ES-I3 (cell line): ENCODE measurements at regions not wholly inside any gene's neighbourhood (a gene's known extent, or its start where the extent isn't known, plus 50 kb on each side); places are given as distances from the start of the nearest gene placed in this dataset.

Source experiments
- H3K36me3 ChIP-seq: 2 replicates; pipeline ENCODE4 v1.6.1; 2013; ENCODE audit warnings: mild to moderate bottlenecking, low read length, control low read depth, moderate library complexity; ENCODE audit not compliant: insufficient read depth
- H3K4me1 ChIP-seq: 2 replicates; pipeline ENCODE4 v1.6.1; 2013; ENCODE audit warnings: mild to moderate bottlenecking, control low read depth, low read length; ENCODE audit not compliant: insufficient read depth
- H3K9ac ChIP-seq: 2 replicates; pipeline ENCODE4 v1.6.1; 2013; ENCODE audit warnings: low read depth, mild to moderate bottlenecking, low read length, moderate library complexity
- H3K9me3 ChIP-seq: 2 replicates; pipeline ENCODE4 v1.6.1; 2013; ENCODE audit warnings: mild to moderate bottlenecking, low read length, moderate library complexity; ENCODE audit not compliant: control insufficient read depth, insufficient read depth

DNA sequence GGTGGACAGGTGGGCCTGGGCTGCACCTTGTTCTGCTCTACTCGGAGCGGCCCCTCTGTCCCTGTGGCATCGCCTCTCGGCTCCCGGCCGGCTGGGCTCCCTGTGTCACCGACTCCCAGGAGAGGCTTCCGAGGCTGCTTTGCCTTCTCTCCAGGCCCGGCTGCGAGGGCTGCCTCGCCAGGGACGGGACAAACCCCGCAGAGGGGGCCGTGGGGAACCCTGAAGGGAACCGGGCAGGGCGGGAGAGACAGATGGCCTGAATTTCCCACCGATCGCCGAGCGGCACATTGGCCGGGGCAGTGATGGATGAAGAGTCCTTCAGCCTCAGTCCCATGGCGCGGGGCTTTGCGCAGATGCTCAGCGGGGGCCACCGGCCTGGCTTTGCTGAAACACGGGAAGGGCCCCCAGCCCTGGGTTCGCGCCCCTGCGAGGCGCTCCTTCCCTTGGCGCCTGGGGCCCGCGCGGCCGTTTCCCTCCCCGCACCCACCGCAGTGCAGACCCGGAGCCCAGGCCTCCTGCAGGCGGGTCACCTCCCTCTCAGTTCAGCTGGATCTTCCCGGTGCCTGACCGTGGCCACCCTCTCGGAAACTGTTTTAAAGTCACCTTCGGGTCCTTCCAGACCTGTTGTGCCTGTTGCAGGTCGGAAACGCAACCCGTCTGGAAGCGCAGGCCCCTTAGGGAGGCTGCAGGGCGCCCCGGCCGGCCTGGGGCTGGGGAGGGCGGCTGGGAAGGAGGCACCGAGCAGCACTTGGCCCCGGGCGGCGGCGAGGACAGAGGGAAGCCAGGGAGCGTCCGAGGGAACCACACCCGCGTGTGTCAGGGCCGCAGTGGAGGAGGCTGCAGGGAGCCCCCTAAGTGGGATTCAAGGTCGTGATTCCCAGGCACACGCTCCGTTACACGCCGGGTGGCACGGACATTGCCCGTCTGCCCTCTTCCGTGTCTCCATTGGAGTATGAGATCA lies 341.9 kb upstream of the SALL3 start:
- no peaks in the 10 kb centered on the region for H3K4me1 ChIP-seq
- H3K9ac ChIP-seq = no peak overlapping the region
- H3K36me3 ChIP-seq = no peaks in the 10 kb centered on the region
- H3K9me3 ChIP-seq = no peaks in the 10 kb centered on the region

DNA sequence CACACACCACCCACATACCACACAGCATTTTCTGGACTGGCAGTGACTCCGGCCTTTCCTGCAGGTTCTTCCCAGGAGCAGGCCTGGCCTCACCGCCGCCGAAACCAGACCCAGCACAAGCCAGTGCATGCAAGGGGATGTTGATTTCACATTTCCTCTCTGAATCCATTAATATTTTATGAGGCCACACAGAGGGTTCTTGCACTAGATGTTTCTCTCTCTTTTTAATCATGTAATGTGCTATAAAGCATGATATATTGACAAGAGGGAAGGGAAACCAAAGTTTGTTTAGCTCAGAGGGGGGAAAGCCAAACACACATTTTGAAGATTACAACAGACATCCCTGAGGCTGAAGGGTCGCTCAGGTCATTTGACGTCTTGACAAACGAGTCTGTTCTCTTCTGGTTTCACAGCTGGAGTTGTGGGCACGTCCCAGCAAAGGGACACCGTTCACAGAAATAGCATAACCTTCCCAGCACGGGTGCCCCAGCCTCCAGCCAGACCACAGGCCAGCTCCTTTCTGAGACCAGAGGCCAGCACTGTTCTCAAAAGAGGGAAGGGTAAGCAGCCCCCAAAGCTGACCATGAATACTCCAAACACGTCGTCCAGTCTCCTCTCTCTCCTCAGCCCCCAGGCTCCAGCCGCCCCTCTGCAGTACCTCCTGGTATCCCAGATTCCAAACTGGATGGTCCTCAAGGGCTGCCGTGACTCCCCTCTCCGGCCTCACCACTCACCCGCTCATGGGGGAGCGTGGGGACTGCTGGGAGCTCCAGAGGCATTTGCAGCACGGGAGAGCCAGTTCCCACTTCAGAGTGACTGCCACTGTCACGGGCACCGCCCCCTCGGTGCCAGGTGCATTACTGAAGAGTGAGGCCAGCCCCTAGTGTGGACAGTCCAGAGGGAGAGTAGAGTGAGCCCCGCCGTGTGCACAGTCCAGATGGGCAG lies 340.3 kb upstream of the SALL3 start:
- Histone ChIP-seq H3K9ac (no peak overlapping the region), H3K36me3 (no peaks in the 10 kb centered on the region), H3K9me3 (no peaks in the 10 kb centered on the region), H3K4me1 (no peaks in the 10 kb centered on the region)

DNA sequence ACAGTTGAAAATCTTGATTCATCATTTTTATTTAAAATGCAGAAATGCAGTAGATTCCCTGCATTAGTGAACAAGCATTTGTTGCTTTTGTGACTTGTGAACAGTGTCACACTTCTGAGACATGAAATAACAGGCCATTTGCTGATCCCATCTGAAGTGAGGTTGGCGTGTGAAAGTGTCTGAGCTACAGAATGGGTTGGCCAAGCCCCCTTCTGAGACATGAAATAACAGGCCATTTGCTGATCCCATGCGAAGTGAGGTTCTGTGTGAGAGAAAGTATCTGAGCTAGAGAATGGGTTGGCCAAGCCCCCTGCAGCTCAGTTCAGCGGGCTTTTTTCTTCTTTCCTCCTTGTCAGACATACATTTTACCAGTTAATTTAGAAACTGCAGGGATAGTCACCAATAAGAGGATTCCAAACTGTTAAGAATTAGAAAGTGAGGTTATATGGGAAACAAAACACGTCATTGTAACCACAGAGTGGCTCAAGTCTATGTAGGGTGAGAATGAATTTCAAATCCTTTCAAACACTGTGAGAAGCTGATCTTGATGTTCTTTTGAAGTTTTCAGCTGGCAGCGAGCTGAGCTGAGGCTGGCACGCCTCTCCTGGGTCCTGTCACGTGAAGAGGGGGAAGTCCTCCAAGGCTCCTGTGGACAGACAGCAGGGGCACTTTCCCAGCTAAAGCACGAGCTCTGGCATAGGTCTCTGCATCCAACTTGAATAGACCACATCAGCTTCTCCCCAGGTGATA lies 339.2 kb upstream of the SALL3 start:
- H3K4me1 ChIP-seq = no peaks in the 10 kb centered on the region
- no peaks in the 10 kb centered on the region for H3K9me3 ChIP-seq
- H3K9ac ChIP-seq = no peak overlapping the region
- H3K36me3 ChIP-seq = no peaks in the 10 kb centered on the region

- Histone ChIP-seq H3K9ac (no peak overlapping the region), H3K4me1 (no peaks in the 10 kb centered on the region), H3K9me3 (no peaks in the 10 kb centered on the region), H3K36me3 (no peaks in the 10 kb centered on the region)
These were observed 337.9 kb upstream of the SALL3 start for GRCh38 chr18:78641689-78642231.

GRCh38 chr18:78642296-78642951 lies 337.2 kb upstream of the SALL3 start:
- no peaks in the 10 kb centered on the region for H3K9me3 ChIP-seq
- no peaks in the 10 kb centered on the region for H3K36me3 ChIP-seq
- no peak overlapping the region for H3K9ac ChIP-seq
- no peaks in the 10 kb centered on the region for H3K4me1 ChIP-seq

DNA sequence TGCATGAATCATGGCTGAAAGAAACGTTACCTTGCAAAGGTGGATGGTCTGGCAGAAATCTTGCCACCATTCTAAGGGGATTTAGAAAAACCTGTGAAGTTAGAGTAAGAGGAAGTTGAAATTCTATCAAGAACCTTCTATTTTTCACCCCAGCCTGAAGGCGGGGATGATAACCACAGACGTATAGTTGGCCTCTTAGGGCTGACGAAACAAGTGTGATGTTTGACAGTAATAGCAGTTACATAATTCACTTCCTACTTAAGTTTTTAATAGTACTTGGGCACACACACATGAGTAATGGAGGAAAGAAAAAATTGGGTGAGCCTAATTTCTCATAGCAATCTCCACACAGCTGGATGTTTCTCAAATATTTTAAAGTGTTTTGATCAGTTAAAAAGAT lies 336.6 kb upstream of the SALL3 start:
- H3K9ac ChIP-seq = no peak overlapping the region
- no peaks in the 10 kb centered on the region for H3K9me3 ChIP-seq
- no peaks in the 10 kb centered on the region for H3K36me3 ChIP-seq
- no peaks in the 10 kb centered on the region for H3K4me1 ChIP-seq

- H3K36me3 ChIP-seq = no peaks in the 10 kb centered on the region
- no peak overlapping the region for H3K9ac ChIP-seq
- no peaks in the 10 kb centered on the region for H3K4me1 ChIP-seq
These were observed 335.6 kb upstream of the SALL3 start for GRCh38 chr18:78643981-78644380.

DNA sequence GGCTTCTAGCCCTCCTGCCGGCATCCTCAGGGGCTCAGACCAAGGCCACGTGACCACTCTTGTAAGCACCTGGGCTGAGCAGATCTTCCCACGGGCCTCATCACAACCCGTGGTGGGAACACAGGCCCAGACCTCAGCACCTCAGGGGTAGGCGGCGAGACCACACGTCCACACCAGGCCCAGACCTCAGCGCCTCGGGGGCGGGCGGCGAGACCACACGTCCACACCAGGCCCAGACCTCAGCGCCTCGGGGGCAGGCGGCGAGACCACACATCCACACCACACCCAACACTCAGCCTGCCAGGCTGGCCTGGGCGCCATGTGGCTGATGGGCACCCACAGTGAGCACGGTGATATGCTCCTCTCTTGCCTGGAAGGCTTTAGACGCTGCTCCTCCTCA lies 334.4 kb upstream of the SALL3 start:
- Histone ChIP-seq H3K4me1 (no peaks in the 10 kb centered on the region), H3K9me3 (no peaks in the 10 kb centered on the region), H3K9ac (no peak overlapping the region), H3K36me3 (no peaks in the 10 kb centered on the region)

More at GRCh38 chr18:78643981-78644380, 335.6 kb upstream of the SALL3 start:
- no peaks in the 10 kb centered on the region for H3K9me3 ChIP-seq

GRCh38 chr18:78647018-78647417 lies 332.6 kb upstream of the SALL3 start:
- H3K4me1 ChIP-seq = no peaks in the 10 kb centered on the region
- peaks cover under 1% of the 10 kb centered on the region; the same call in 1 of the 2 replicates for H3K9me3 ChIP-seq
- H3K9ac ChIP-seq = no peak overlapping the region
- H3K36me3 ChIP-seq = no peaks in the 10 kb centered on the region

GRCh38 chr18:78649421-78649820 lies 330.2 kb upstream of the SALL3 start:
- Histone ChIP-seq H3K36me3 (no peaks in the 10 kb centered on the region), H3K9ac (no peak overlapping the region), H3K4me1 (no peaks in the 10 kb centered on the region), H3K9me3 (peaks cover 7% of the 10 kb centered on the region; the same call in 1 of the 2 replicates)

DNA sequence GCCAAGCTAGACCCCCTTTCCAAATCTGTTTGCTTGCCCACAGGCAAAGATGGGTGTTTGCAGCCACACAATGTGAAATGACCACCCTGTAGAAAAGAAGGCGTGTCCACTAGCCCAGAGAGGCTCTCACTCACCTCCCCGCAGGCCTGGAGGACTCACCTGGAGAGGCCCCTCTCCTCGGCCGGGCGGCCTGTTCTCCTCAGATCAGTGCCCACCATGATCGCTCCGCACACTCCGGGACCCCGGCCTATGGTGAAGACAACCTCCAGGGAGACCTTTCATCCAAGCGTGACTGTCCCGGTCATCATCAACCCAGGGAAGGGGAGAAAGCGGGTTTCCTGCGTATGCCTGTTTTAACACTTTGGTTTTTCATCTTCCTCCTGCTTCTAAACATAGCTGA lies 328.7 kb upstream of the SALL3 start:
- H3K9ac ChIP-seq = no peak overlapping the region
- no peaks in the 10 kb centered on the region for H3K4me1 ChIP-seq
- peaks cover 9% of the 10 kb centered on the region for H3K9me3 ChIP-seq
- no peaks in the 10 kb centered on the region for H3K36me3 ChIP-seq

DNA sequence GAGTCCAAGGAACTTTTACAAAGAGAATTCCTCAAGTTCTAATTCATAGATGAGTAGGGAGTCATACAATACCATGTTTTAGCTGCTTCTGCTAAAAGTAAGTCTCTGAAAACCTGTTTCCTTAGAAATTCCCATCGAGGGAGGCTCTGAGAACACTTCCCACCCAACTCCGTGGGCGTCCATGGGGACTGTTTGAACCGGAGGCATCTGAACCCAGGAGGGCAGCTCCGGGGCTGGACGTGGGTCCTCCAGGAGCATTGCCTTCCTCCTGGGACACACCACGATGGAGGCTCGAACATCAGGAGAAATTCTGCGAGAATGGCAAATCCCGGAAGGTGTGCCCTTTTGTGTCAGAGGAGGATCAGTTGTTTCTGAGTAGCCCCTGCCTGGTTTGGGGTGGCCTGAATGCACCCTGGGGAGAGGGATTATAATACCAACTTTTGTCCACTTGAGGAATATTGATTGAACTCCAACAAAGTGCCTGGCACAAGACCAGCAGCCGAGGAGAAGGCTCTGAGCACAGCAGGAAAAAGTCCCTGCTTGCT lies 327.5 kb upstream of the SALL3 start:
- Histone ChIP-seq H3K9ac (no peak overlapping the region), H3K4me1 (no peaks in the 10 kb centered on the region), H3K36me3 (no peaks in the 10 kb centered on the region), H3K9me3 (peaks cover 14% of the 10 kb centered on the region)

GRCh38 chr18:78655921-78656320 lies 323.7 kb upstream of the SALL3 start:
- Histone ChIP-seq H3K36me3 (no peaks in the 10 kb centered on the region), H3K4me1 (no peaks in the 10 kb centered on the region), H3K9ac (no peak overlapping the region), H3K9me3 (peaks cover 14% of the 10 kb centered on the region)
